ENCODE measurements at regions not wholly inside any gene's neighbourhood (a gene's known extent, or its start where the extent isn't known, plus 50 kb on each side); places are given as distances from the start of the nearest gene placed in this dataset.
"Not testable (repeated sequence)": the region's sequence is repeated elsewhere in the genome, so short reads cannot be mapped to it uniquely, and the experiment has no call there.

- DNase-seq = no peak
These were observed 141.1 kb downstream of the CEBPB start for GRCh38 chr20:50331469-50332363.

- DNase-seq = no peak
These were observed 141.9 kb downstream of the CEBPB start for GRCh38 chr20:50332491-50332980.

- DNase-seq = no peak
These were observed 142.6 kb downstream of the CEBPB start for GRCh38 chr20:50333131-50333670.

- DNase-seq = no peak
These were observed 143.2 kb downstream of the CEBPB start for GRCh38 chr20:50333812-50334211.

- not testable (repeated sequence) for DNase-seq
These were observed 143.9 kb downstream of the CEBPB start for GRCh38 chr20:50334512-50334911.

GRCh38 chr20:50335105-50335504 lies 144.5 kb downstream of the CEBPB start:
- peak; percentile 77 for DNase-seq

GRCh38 chr20:50335866-50336265 lies 145.2 kb downstream of the CEBPB start:
- no peak for DNase-seq

- no peak for DNase-seq
These were observed 146.0 kb downstream of the CEBPB start for GRCh38 chr20:50336661-50337060.

- DNase-seq = no peak
These were observed 147.2 kb downstream of the CEBPB start for GRCh38 chr20:50337521-50338466.

- peak; percentile 85 for DNase-seq
These were observed 148.1 kb downstream of the CEBPB start for GRCh38 chr20:50338479-50339391.

GRCh38 chr20:50339466-50339901 lies 148.9 kb downstream of the CEBPB start:
- peak; percentile 70 for DNase-seq

- no peak for DNase-seq
These were observed 149.9 kb downstream of the CEBPB start for GRCh38 chr20:50340541-50340940.

GRCh38 chr20:50341050-50341449 lies 150.4 kb downstream of the CEBPB start:
- DNase-seq = no peak

GRCh38 chr20:50341880-50342637 lies 151.4 kb downstream of the CEBPB start:
- DNase-seq = no peak

- DNase-seq = no peak
These were observed 152.0 kb downstream of the CEBPB start for GRCh38 chr20:50342638-50343102.

GRCh38 chr20:50343125-50343489 lies 152.5 kb downstream of the CEBPB start:
- no peak for DNase-seq

GRCh38 chr20:50343490-50344179 lies 153.0 kb downstream of the CEBPB start:
- no peak for DNase-seq

- no peak for DNase-seq
These were observed 153.8 kb downstream of the CEBPB start for GRCh38 chr20:50344232-50345071.

- no peak for DNase-seq
These were observed 155.2 kb downstream of the CEBPB start for GRCh38 chr20:50345712-50346373.

All from eye (tissue), 1 donor.